G401 (cell line): ENCODE measurements at regions not wholly inside any gene's neighbourhood (a gene's known extent, or its start where the extent isn't known, plus 50 kb on each side); places are given as distances from the start of the nearest gene placed in this dataset.
A peak's percentile ranks its signal among the peaks of the same experiment; 100 is the strongest.
"Not testable (repeated sequence)": the region's sequence is repeated elsewhere in the genome, so short reads cannot be mapped to it uniquely, and the experiment has no call there.

Experiments
- DNase-seq: peaks from one replicate; pipeline ENCODE4 v3.0.0-alpha.2; 2015; ENCODE audit warnings: low spot score
- in situ Hi-C: cut with HindIII; loops from 2 replicates; pipeline ENCODE4 v1.10.0; 2016; ENCODE audit warnings: low sequenced_read_pairs, mixed read lengths

DNA sequence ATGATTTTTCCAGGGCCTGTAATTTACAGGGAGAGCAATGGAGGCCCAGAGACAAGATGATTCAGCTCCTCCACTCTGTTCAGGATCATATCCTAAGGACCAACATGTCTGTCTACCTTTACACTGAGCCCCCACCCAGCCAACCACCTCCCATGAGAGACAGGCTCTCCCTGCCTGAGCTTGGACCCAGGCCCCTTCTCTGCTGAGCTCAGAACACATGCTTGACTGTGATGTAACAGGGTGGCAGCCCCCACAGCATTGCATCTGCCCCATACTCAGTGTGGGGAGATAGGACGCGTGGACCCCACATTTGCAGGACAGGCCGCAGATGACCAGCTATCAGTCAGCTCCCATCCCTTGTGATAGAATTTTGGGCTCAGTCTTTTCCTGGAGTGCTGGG lies 313.9 kb downstream of the ADGRD1 start:
- DNase-seq = no peak
- in situ Hi-C loops = no loop called here

GRCh38 chr12:131268123-131268522 lies 314.4 kb downstream of the ADGRD1 start:
- DNase-seq = peak; percentile 37
- in situ Hi-C loops = not testable (repeated sequence)

DNA sequence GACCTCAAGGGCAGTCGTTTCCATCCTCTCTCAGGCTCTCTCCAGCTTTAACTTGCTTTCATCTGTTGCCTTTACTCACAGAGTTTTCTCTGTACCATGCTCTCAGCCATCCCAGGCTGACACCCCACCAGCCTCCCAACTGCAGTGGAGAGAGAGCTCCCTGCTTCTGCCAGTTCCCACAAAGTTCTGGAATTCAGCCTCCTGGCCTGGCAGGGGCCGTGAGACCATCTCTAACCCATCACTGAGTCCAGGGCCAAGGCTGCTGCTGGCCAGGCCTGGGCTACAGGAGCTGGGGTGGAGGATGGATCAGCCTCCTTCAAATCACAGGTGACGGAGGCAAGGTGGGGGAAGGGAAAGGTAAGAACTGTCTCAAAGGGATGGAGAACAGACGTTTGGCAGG lies 314.9 kb downstream of the ADGRD1 start:
- DNase-seq = peak; percentile 75
- in situ Hi-C loops = not testable (repeated sequence)

DNA sequence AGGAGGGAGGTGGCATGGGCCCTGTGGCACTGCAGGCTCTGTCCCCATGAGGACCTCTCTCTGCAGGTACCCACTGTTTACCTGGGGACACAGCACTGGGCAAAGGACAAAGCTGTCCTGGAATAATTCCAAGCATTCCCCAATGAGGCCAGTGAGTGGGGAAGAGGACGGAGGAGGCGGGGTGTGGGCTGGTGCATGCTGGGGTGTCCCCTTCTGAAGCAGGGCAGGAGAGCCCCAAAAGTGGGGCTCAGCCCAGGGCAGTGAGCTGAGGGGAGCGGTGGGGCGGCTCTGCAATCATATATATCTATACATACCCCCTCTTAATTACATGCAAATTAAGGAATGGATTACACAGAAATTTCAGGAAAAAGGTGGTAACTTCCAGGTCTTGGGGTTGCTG lies 315.8 kb downstream of the ADGRD1 start:
- in situ Hi-C loops = no loop called here
- DNase-seq = no peak

GRCh38 chr12:131269977-131270376 lies 316.3 kb downstream of the ADGRD1 start:
- in situ Hi-C loops, DNase-seq: not testable (repeated sequence)

GRCh38 chr12:131271724-131272123 lies 318.0 kb downstream of the ADGRD1 start:
- DNase-seq = no peak
- in situ Hi-C loops = no loop called here

DNA sequence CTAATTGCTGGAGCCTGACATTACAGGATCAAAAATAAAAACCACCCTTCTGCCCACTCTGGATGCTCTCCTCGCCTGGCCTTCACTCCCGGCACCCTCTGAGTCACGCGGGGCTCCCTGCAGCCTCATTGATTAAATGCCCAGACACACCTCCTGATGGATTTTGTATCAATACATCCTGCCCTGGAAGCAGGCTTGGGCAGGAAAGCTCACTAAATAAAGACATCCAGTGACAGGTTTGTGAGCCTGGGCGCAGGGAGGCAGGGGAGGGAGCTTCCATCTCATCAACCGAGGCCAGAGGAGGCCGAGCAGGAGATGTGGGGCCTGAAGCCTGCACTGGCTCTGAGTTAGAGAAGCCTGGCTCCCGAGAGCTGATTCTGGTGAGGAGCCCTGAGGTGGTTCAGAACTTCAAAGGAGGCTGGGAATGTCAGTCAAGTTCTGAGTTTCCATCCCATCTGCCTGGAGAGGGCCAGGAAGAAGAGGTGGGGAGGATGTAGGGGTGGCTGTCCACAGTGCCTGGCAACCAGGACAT lies 318.6 kb downstream of the ADGRD1 start:
- in situ Hi-C loops, DNase-seq: not testable (repeated sequence)

DNA sequence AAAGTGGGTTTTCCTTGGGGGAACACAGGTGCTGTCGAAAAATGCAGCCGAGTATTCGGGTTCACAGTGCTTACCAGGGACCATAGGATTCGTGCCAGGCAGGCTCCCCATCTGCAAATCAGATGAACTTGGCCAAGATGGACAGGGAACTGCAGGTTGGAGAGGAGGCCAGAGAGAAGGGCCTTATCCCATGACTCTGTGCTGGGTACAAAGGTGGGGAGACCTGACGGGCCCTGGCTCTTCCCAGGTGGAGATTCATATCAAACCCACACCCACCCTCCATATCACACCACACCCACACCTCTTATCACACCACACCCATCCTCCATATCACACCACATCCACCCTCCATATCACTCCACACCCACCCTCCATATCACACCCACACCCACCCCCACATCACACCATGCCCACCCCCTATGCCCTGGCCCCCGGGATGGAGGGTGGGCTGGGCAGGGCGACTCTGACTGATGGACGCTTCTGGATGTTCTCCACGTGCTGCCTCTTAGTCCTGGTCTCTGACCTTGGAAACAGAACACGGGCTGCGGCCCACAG lies 319.7 kb downstream of the ADGRD1 start:
- DNase-seq = no peak
- in situ Hi-C loops = no loop called here

DNA sequence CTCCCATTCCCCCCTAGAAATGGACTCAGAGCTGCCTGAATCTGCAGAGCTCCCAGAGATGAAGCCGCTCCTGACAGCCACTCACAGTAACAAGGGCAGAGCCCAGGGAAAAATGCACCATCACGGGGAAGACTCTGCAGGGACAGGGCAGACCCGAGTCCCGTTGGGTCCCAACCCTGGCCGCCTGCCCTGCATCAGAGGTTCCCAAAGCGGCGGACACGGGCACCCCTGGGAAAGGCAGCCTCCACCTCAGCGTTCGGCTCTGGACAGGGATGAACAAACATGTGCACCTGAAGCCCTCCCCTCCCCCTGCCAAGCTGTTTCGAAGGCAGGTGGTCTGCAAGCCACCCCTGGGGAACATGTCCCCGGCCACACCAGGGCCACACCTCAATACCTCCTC lies 320.4 kb downstream of the ADGRD1 start:
- no peak for DNase-seq
- in situ Hi-C loops = no loop called here

- DNase-seq = no peak
These were observed 321.2 kb downstream of the ADGRD1 start for GRCh38 chr12:131274906-131275305.

GRCh38 chr12:131275824-131276223 lies 322.1 kb downstream of the ADGRD1 start:
- in situ Hi-C loops = no loop called here
- DNase-seq = no peak

More at GRCh38 chr12:131274906-131275305, 321.2 kb downstream of the ADGRD1 start:
- in situ Hi-C loops = no loop called here

DNA sequence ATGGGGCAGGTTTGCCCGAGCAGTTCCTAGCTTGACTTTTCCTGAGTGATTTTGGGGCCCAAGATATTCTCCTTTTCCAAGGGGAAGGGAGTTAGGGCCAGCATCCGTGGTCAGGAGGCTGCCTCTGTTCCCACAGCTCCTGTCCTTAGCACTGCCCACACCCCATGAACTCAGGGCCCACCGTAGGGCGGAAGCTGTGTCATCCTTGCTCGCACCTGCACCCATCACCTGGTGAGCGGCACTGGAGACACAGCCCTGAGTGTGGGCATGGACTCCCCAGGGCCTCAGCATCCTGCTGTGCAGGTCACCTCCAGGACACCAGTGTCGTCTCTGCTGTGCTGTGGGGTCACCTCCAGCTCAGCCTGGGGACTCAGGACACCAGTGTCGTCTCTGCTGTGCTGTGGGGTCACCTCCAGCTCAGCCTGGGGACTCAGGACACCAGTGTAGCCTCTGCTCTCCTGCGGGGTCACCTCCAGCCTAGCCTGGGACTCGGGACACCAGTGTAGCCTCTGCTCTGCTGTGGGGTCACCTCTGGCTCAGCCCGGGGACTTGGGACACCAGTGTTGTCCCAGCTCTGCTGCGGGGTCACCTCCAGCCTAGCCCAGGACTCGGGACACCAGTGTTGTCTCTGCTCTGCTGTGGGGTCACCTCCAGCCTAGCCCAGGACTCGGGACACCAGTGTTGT lies 322.9 kb downstream of the ADGRD1 start:
- in situ Hi-C loops = no loop called here
- no peak for DNase-seq

GRCh38 chr12:131277186-131278091 lies 323.7 kb downstream of the ADGRD1 start:
- DNase-seq, in situ Hi-C loops: not testable (repeated sequence)

- DNase-seq, in situ Hi-C loops: not testable (repeated sequence)
These were observed 324.9 kb downstream of the ADGRD1 start for GRCh38 chr12:131278451-131279115.

DNA sequence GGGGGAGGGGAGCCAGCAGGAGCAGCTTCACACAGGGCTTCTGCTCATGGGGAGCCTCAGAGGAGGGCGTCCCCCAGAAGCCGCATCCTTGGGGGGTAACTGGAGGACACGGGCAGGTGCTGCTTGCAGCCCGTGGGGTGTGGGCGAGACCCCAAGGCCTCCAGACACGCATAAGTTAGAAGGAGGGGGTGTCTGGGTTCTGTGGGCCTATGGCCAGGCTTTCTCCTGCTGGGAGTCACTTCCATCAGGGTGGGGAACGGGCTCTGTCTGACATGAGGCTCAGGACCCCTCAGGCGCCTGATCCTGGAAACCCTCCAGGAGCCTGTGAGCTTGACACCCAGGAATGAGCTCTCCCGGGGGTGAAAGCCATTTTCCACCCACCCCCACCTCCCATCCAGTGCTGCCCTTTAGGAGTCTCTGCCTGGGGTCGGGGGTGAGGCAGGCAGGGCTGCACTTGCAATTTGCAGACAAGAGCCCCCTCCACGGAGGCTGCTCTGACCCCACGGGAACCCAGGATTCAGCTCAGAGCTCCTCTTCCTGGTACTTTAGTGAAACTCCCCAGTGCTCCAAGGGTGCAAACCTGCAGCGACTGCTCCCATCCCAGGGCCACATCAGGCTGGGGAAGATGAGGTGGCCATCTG lies 325.7 kb downstream of the ADGRD1 start:
- in situ Hi-C loops = no loop called here
- no peak for DNase-seq

- in situ Hi-C loops = loop anchor here (10.0 kb wide), 1 partner anchor 214 kb away; no protein-coding TSS in a partner anchor
- no peak for DNase-seq
These were observed 326.7 kb downstream of the ADGRD1 start for GRCh38 chr12:131280426-131280825.

GRCh38 chr12:131281016-131281415 lies 327.3 kb downstream of the ADGRD1 start:
- in situ Hi-C loops = loop anchor here (10.0 kb wide), 1 partner anchor 214 kb away; no protein-coding TSS in a partner anchor
- DNase-seq = no peak

- DNase-seq = no peak
- in situ Hi-C loops = loop anchor here (10.0 kb wide), 1 partner anchor 212 kb away; no protein-coding TSS in a partner anchor
These were observed 328.8 kb downstream of the ADGRD1 start for GRCh38 chr12:131282292-131283080.
